Activated CD4-positive, alpha-beta memory T cell treated with anti-CD3 and anti-CD28 coated beads, Interleukin-2, amount 10 ng/mL, durations not matched to agents 7 days and 5 days (primary cell): ENCODE measurements at regions not wholly inside any gene's neighbourhood (a gene's known extent, or its start where the extent isn't known, plus 50 kb on each side); places are given as distances from the start of the nearest gene placed in this dataset.

Source experiments
- CTCF ChIA-PET: fragments of 350-600 bp; sonication (Branson Sonifier 250); formaldehyde crosslinking; loops from one replicate; lab custom pipeline; 2021; ENCODE audit warnings: antibody characterized with exemption, inconsistent platforms; lab: Charles Lee
- POLR2A ChIA-PET: fragments of 350-600 bp; sonication (Branson Sonifier 250); formaldehyde crosslinking; loops from one replicate; lab custom pipeline; 2021; ENCODE audit warnings: antibody characterized with exemption; lab: Charles Lee
- DNase-seq: peaks from one replicate; pipeline ENCODE4 v3.0.0-alpha.2; 2020
- H3K27ac Mint-ChIP-seq: one replicate; pipeline ENCODE4 v1.8.0; 2021; ENCODE audit warnings: mild to moderate bottlenecking, mixed read lengths
- H3K27me3 Mint-ChIP-seq: one replicate; pipeline ENCODE4 v1.8.0; 2021; ENCODE audit warnings: mixed read lengths
- H3K36me3 Mint-ChIP-seq: one replicate; pipeline ENCODE4 v1.8.0; 2021; ENCODE audit warnings: low read depth, mixed read lengths
- H3K4me1 Mint-ChIP-seq: one replicate; pipeline ENCODE4 v1.8.0; 2021; ENCODE audit warnings: mixed read lengths
- H3K4me3 Mint-ChIP-seq: one replicate; pipeline ENCODE4 v1.8.0; 2021; ENCODE audit warnings: mild to moderate bottlenecking, mixed read lengths
- H3K9me3 Mint-ChIP-seq: one replicate; pipeline ENCODE4 v1.8.0; 2021; ENCODE audit warnings: mixed read lengths

DNA sequence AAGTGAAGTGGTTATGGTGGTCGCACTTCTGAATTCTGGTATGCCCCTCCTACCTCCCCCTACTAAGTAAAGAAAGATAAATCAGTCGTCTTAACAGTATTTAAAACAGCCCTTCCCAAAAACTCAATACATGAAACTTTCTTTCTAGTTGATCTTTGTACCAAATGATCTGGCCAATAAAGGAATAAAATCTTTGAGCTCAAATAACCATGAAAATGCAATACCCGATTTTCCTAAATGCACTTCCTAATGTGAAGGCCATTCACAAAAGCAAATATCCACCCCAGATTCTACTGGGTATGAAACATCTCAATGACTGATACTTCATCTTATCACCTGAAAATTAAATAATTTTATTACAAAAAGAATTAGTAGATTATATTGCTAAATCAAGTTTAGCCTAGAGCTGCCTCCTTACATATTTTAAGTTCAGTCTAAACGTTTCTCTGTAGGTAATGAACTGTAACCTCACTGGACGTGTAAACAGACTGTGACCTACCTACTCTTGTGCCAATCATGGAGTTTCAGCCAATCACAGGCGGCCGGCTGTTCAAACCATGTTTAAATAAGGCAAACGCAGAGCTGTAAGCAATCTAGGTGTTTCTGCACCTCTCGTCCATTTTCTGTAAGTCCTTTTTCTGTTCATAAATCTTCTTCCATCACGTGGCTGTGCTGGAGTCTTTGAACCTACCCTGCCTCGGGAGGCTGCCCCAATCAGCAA, 146.9 kb upstream of the AKR1E2 start:
- H3K4me3 Mint-ChIP-seq = no peak overlapping the region
- ChIA-PET CTCF (no interaction called here), POLR2A (no interaction called here)
- H3K27ac Mint-ChIP-seq = no peak overlapping the region
- no peaks in the 10 kb centered on the region for H3K4me1 Mint-ChIP-seq
- H3K27me3 Mint-ChIP-seq = peaks cover 28% of the 10 kb centered on the region
- H3K9me3 Mint-ChIP-seq = no peaks in the 10 kb centered on the region
- no peaks in the 10 kb centered on the region for H3K36me3 Mint-ChIP-seq
- DNase-seq = no peak

DNA sequence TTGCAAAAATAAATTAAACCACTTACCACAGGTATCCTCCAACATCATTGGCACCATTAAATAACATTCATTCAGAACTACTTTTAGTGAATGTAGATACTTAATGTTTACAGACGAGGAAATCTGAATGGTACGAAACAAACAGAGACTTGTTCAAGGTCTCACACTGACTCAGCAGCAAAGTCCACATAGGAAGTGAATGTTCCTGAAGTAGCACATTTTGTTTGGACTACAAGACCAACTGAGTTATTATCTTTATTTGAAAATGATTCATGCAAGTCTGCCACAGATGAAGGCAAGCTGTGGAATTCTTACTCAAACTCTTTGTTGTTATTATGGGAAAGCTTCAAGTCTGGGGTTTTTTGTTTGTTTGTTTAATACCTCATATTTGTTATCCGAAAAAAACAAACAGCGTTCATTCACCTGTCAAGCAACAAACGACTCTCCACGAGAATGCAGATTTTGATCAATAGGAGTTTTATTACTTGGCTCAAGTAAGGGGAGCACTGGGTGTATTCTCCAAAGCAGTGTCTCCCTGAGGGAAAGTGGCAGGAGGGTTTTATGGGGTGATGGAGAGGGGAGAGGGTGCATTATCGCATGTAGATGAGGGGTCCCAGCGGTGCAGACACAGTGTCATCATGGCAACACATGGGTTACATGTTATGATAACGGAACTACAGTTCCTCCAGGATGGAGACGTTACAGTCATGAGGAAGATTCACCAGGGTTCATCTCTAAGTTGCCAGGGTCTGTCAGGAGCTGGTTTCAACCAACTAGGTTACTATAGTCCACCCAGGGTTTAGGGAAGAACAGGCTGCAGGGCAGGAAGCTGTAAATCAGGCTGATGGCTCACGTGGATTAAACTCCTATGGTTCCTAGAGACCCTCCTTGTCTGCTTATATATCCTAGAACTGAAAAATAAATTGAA, 147.7 kb upstream of the AKR1E2 start:
- Mint-ChIP-seq H3K4me3 (no peak overlapping the region), H3K4me1 (no peaks in the 10 kb centered on the region), H3K27ac (no peak overlapping the region), H3K36me3 (no peaks in the 10 kb centered on the region), H3K27me3 (peaks cover 33% of the 10 kb centered on the region), H3K9me3 (no peaks in the 10 kb centered on the region)
- CTCF ChIA-PET = no interaction called here
- DNase-seq = no peak
- POLR2A ChIA-PET = no interaction called here

DNA sequence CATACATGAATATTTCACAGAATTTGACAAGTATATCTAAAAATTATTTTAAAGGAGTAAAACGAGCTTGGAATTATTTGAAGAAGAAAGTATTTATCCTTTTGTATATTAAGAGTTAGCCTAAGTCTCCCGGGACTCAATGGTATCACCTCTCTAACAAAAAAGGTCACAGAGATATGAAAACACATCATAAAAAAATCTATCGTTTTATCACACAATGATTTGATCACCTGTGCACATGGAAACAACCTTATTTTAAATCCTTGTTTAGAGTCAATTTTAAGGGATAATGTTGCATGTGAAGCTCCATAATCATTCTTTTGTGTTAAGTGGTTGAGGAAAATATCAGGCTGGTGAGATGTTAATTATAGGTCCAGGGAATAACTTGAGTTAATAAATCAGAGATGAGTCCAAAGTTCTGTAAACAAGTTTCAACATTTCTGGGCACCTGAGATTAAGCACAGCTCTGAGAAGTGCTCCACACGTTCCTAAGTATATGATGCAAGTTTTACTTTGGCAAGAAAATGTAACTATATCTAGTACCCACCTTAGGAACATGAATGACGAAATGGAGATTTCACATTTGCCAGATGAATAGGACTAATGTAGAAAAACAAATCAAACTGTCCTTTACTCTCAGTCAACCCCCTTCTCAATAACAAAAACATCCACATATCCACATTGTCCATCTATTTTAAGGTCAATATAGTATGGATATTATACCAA, 148.5 kb upstream of the AKR1E2 start:
- POLR2A ChIA-PET = no interaction called here
- CTCF ChIA-PET = no interaction called here
- Mint-ChIP-seq H3K4me1 (no peaks in the 10 kb centered on the region), H3K9me3 (no peaks in the 10 kb centered on the region), H3K27me3 (peaks cover 33% of the 10 kb centered on the region), H3K27ac (no peak overlapping the region), H3K36me3 (no peaks in the 10 kb centered on the region), H3K4me3 (no peak overlapping the region)
- DNase-seq = no peak

DNA sequence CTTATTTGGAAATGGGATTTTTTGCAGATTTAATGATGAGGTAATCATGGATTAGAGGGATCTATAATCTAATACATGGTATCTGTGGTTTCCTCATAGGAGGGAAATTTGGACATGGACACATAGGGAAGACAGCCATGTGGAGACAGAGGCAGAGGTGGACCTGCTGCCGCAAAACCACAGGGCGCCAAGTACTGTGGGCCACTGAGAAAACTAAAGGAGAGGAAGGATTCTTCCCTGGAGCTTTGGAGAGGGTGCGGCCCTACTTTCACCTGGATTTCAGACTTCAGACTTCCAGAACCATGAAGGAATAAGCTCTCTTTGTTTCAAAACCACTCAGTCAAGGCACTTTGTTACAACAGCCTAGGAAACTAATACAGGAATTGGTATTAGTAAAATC, 149.4 kb upstream of the AKR1E2 start:
- H3K4me3 Mint-ChIP-seq = no peak overlapping the region
- H3K36me3 Mint-ChIP-seq = no peaks in the 10 kb centered on the region
- no peaks in the 10 kb centered on the region for H3K4me1 Mint-ChIP-seq
- H3K27ac Mint-ChIP-seq = no peak overlapping the region
- peaks cover 30% of the 10 kb centered on the region for H3K27me3 Mint-ChIP-seq
- ChIA-PET CTCF (no interaction called here), POLR2A (no interaction called here)
- H3K9me3 Mint-ChIP-seq = no peaks in the 10 kb centered on the region
- no peak for DNase-seq

DNA sequence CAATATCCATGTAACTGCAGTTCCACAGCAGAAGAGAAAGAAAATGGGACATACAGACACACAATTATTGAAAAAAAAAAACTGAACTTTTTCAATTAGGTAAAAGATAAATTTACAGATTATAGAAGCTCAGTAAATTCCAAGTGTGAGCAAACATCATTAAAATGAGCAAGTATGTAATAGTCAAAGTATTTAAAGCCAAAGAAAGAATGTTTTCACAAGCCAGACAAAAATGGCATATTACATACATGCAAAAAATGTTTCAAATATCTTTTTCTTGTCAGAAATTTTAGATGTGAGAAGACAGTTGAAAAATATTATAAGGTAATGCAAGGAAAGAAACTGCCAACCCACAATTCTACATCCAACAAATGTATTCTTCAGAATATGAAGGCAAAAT, 150.2 kb upstream of the AKR1E2 start:
- CTCF ChIA-PET = no interaction called here
- DNase-seq = no peak
- Mint-ChIP-seq H3K4me1 (no peaks in the 10 kb centered on the region), H3K27ac (no peak overlapping the region), H3K4me3 (no peak overlapping the region), H3K36me3 (no peaks in the 10 kb centered on the region), H3K9me3 (no peaks in the 10 kb centered on the region), H3K27me3 (peaks cover 32% of the 10 kb centered on the region)
- POLR2A ChIA-PET = no interaction called here

DNA sequence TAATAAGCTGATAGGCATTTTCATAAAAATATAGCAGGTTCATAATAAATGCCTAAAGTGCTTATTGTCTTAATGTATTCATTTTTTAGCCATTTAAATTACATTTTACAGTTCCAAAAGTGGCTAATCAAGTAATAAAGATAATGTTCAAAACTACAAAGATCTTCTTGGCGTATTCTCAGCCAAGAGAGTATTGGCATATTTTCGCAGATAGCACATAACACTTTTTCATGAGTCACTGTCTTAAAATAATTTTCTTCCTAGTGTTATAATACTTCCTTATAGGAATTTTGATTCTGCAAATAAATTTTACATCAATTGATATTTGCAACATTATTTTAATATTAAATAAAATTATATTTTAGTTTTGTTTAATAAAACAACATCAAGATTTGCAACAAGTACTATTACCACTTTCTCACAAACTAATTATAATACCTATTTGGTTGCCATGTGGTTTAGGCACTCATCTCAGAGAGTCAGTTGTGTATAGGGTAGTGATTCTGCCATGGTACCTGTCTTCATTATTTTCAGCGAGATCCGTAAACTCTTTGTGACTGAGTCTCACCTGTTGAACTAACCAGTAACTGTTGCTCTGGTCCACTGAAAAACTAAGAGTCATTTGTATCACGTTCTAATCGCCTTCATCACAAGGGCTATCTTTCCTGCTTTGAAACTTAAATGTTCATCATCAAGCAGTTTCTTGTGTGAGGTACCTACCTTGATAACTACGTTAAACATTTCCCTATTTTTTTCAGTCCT, 152.5 kb upstream of the AKR1E2 start:
- Mint-ChIP-seq H3K9me3 (no peaks in the 10 kb centered on the region), H3K4me1 (no peaks in the 10 kb centered on the region), H3K4me3 (no peak overlapping the region), H3K27ac (no peak overlapping the region), H3K27me3 (peaks cover 33% of the 10 kb centered on the region), H3K36me3 (no peaks in the 10 kb centered on the region)
- CTCF ChIA-PET = no interaction called here
- POLR2A ChIA-PET = no interaction called here
- DNase-seq = no peak

DNA sequence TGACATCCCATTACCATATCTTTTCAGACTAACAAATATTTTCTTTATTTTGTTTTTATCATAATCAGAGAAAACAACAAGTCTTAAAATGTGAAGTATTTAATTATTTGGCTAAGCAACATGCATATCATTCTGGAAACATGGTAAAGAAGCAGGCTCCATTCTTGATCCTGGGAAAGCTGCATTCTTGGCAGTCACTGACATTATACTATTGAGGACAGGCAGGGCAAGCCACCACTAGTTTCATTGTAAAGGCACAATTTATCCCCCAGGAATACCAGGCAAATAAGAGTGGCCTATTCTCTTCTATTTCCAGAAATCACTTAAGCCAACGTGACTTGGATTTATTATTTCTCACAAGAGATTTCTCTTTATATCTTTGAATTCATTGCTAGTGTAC, 153.8 kb upstream of the AKR1E2 start:
- Mint-ChIP-seq H3K27me3 (peaks cover 24% of the 10 kb centered on the region), H3K27ac (no peak overlapping the region)
- POLR2A ChIA-PET = no interaction called here

DNA sequence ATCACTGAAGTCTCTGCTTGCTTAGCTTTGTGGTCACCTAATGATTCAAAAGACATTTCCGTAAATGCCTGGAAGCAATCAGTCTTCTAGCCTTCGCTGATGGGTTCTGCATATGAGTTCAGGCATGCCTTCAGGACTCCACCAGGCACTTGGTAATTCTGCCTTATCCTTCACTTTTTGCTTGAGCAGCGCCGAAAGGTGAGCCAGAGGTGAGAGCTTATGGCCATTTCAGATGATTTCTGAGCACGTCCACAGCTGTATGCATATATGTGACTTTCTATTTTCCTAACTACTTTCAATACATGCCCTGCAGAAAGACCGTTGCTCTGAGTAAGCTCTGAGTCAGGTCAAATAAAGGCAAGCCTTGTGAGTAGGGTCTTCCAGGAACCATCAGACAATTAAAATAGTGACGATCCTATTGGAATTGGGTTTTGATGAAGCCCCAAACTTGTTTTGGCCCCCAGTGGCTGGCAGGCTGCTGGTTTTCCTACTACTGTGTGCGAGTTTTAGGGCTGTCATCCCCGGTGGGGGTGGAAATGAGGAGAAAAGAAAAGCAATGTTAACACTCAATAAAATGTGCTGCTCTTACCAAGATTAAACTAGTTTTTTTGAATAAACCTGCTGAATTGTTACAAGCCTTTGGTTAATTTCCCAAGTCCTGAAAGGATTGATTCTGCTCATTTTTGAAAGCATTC, 154.4 kb upstream of the AKR1E2 start:
- no peaks in the 10 kb centered on the region for H3K36me3 Mint-ChIP-seq
- no peak for DNase-seq
- ChIA-PET POLR2A (no interaction called here), CTCF (no interaction called here)
- no peaks in the 10 kb centered on the region for H3K4me1 Mint-ChIP-seq
- H3K4me3 Mint-ChIP-seq = no peak overlapping the region
- no peaks in the 10 kb centered on the region for H3K9me3 Mint-ChIP-seq
- no peak overlapping the region for H3K27ac Mint-ChIP-seq
- H3K27me3 Mint-ChIP-seq = peaks cover 21% of the 10 kb centered on the region

More for the DNA sequence above, 153.8 kb upstream of the AKR1E2 start:
- no peak overlapping the region for H3K4me3 Mint-ChIP-seq
- H3K4me1 Mint-ChIP-seq = no peaks in the 10 kb centered on the region
- DNase-seq = no peak
- CTCF ChIA-PET = no interaction called here
- no peaks in the 10 kb centered on the region for H3K9me3 Mint-ChIP-seq
- H3K36me3 Mint-ChIP-seq = no peaks in the 10 kb centered on the region

DNA sequence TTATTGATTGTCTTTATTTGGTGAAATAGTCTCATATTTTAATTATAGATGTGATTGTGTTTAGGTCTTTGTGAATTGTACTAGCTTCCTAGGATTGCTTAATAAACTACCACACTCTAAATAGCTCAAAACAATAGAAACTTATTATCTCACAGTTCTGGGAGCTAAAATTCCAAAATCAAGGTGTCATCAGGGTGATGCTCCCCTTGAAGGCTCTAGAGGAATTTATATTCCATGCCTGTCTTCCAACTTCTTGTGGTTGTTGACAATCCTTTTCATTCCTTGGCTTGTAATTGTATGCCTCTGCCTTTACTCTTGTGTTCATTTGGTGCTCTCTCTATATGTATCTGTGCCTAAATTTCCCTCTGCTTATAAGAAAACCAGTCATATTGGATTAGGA, 155.3 kb upstream of the AKR1E2 start:
- H3K36me3 Mint-ChIP-seq = no peaks in the 10 kb centered on the region
- ChIA-PET POLR2A (no interaction called here), CTCF (no interaction called here)
- no peak for DNase-seq
- peaks cover 15% of the 10 kb centered on the region for H3K27me3 Mint-ChIP-seq
- H3K9me3 Mint-ChIP-seq = no peaks in the 10 kb centered on the region
- no peaks in the 10 kb centered on the region for H3K4me1 Mint-ChIP-seq
- no peak overlapping the region for H3K4me3 Mint-ChIP-seq
- H3K27ac Mint-ChIP-seq = no peak overlapping the region

DNA sequence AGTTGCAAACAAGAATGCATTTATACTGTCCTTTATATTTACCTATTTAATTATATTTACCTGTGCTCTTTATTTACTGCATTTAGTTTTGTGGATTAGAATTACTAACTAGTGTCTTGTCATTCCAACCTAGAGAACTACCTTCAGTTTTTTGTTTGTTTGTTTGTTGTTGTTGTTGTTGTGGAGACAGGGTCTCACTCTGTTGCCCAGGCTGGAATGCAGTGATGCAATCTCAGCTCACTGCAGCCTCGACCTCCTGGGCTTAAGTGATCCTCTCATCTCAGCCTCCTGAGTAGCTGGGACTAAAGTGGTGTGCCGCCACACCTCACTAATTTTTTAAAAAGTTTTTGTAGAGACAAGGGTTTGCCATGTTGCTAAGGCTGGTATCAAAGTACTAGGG, 156.4 kb upstream of the AKR1E2 start:
- H3K4me3 Mint-ChIP-seq = no peak overlapping the region
- CTCF ChIA-PET = no interaction called here
- no peak overlapping the region for H3K27ac Mint-ChIP-seq

DNA sequence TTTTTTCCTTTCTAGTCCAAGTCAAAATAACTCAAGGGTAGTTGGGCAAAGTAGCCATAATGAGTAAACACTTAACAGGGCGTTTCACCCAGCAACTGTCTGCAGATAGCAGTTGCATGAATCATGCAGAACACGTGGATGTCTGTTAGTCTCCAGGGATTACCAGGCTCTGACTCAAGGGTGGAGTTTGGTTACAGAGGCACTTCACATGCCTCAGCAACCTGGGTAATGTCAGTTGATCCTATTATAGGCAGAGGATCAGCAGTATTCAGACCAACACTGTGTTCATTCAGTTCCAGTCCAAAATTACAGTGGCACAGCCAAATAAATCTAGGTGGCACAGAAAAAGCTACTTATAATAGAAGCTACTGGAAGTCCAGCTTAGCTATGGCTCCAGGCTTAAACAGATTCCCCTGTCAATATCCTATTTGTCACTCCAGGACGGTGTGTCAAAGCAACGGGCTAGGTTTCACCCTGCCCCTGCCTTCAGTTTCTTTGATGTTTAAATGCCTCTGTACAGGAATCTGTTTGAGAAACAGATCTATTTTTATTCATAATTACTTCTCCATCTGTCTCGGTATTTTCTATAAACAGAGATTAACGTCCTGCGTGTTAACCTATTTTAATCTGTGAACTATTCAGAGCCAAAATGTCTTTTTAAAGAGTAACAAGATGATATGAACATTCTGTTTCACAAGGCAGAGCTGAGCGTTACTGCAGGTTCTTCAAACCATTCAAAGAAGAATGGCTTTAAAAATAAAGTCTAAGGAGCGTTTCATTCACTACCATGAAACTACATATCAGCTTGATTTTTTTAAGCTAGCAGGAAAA, 162.6 kb upstream of the AKR1E2 start:
- no peaks in the 10 kb centered on the region for H3K9me3 Mint-ChIP-seq

More for the DNA sequence above, 156.4 kb upstream of the AKR1E2 start:
- H3K27me3 Mint-ChIP-seq = peaks cover 9% of the 10 kb centered on the region
- no peaks in the 10 kb centered on the region for H3K4me1 Mint-ChIP-seq
- no peak for DNase-seq
- POLR2A ChIA-PET = no interaction called here
- no peaks in the 10 kb centered on the region for H3K9me3 Mint-ChIP-seq
- H3K36me3 Mint-ChIP-seq = no peaks in the 10 kb centered on the region

More for the DNA sequence above, 162.6 kb upstream of the AKR1E2 start:
- no peaks in the 10 kb centered on the region for H3K36me3 Mint-ChIP-seq
- CTCF ChIA-PET = interaction anchor here (1.2 kb wide), 1 partner anchor 41 kb away, joined by 5 read pairs; no protein-coding TSS in a partner anchor
- POLR2A ChIA-PET = no interaction called here
- no peak overlapping the region for H3K27ac Mint-ChIP-seq
- DNase-seq = no peak
- H3K27me3 Mint-ChIP-seq = peaks cover 4% of the 10 kb centered on the region
- H3K4me3 Mint-ChIP-seq = no peak overlapping the region
- peaks cover 7% of the 10 kb centered on the region for H3K4me1 Mint-ChIP-seq
